ENCODE measurements at regions not wholly inside any gene's neighbourhood (a gene's known extent, or its start where the extent isn't known, plus 50 kb on each side); places are given as distances from the start of the nearest gene placed in this dataset.

DNA sequence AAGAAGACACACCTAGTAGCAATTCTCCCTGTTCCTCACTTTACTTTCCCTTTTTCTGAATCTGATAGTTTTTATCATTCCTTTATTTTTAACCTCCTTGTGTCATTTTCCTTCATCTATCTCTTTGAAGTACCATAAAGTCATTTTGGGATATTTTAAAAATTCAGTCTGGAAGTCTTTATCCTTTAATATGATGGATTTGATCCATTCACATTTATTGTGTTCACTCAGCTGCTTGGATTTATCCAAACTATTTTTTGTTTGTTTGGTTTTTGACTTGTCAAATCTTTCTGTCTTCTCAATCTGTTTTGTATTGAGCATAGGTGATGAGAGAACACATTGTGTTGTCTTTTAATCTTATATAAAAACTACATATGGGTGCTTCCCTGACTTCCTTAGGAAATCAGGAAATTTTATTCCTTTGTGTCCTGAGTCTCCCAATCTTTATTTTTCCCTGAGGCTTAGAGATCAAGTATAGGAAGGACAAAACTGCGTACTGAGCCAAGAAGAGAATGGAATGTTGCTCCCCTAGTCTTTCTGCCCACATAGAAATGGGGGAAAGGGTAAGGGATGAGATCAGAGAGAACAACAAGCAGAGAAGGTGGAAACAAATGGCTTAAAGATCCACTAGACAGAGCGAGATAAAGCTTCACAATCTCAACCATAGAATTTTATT is 132.7 kb upstream of the HABP2 start (continued):
- TF ChIP-seq ZNF354B (CRISPR knock-in tag; IDR thresholded peaks at IDR 0.05): peak; percentile 16; the same call in 1 of the 2 replicates

DNA sequence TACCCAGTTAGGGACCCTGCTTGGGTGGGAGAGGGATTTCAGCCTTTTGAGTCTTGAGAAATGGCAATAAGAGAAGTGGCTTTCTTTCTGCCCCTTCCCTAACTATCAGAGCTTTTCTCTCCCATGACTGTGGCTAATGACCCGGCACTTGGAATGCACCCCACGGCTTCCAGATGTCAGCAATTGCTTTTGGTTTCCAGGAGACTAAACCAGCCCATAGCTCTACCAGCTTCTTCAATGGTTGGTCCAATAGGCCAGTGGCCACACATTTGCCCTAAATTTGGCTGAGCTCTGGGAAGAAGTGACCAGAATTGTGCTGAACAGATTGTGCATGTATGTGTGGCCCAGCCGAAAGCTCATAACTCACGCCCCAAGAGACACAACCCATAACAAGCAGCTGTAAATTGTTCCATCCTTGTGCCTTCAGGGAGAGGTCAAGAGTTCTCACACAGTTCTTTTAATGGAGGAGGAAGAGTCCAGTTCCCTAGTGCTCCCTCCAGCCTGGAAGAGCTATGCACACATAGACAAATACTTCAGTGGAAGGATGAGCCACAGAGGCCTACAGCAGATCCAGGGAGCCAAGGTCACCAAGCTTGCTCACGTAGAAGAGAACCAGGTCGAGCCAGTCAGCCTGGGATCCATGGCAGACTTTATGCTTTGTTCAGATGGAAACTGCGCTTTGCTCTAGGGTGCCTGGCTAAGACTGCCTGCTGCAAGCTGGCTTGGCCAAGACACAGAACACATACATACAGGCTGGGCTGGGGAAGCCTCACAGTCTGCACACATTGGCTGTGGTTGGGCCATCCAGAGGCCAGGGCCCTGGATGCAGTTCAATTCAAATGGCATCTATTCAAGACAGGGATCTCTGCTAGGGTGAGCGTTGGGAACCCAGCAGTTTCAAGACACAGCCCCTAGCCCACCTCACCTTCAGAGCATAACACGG is 131.8 kb upstream of the HABP2 start:
- Histone ChIP-seq H3K9ac (ENCODE audit: insufficient read depth in 1 of 2, low read depth in 2 of 2, low read length in 2 of 2) (no peak overlapping the region), H3K4me3 (no peak overlapping the region), H3K36me3 (ENCODE audit: control insufficient read depth, insufficient read depth, low read length) (no peaks in the 10 kb centered on the region), H3K9me3 (replicated peaks; ENCODE audit: control insufficient read depth, insufficient read depth, low read depth, low read length) (no peaks in the 10 kb centered on the region), H2AFZ (ENCODE audit: low read depth, low read length) (no peak overlapping the region), H3K4me1 (replicated peaks in 1 of 2; ENCODE audit: control insufficient read depth in 2 of 2, insufficient read depth in 2 of 2, low read length in 2 of 2) (no peaks in the 10 kb centered on the region), H3K79me2 (ENCODE audit: control insufficient read depth, insufficient read depth, low read length) (no peaks in the 10 kb centered on the region), H3K4me2 (ENCODE audit: insufficient read depth, low read length) (no peak overlapping the region), H3K27ac (ENCODE audit: extremely low read depth, low read depth, low read length) (no peak overlapping the region), H3K9me1 (ENCODE audit: control insufficient read depth, insufficient read depth, low read length) (no peaks in the 10 kb centered on the region), H4K20me1 (replicated peaks; ENCODE audit: control insufficient read depth, insufficient read depth, low read length) (no peaks in the 10 kb centered on the region), H3K27me3 (ENCODE audit: control insufficient read depth in 2 of 2, insufficient read depth in 2 of 2, low read length in 2 of 2) (no peaks in the 10 kb centered on the region; a peak in 1 of 5 replicates)
- FAIRE-seq (no peak), ATAC-seq (no peak), DNase-seq (ENCODE audit: extremely low read depth in 1 of 4, low spot score in 3 of 4) (no peak)
- ChIA-PET CTCF (ENCODE audit: low intra/inter-chr PET ratio) (no interaction called here), POLR2A (no interaction called here)
- no TSS peak for BruUV-seq (replicated peaks)
- intact Hi-C loops (cut with micrococcal nuclease): no loop called here
- in situ Hi-C loops (cut with MboI): no loop called here
- WGBS (ENCODE audit: insufficient coverage, low coverage, missing lambda C conversion rate): 0% methylated on average over 8 of the region's 9 CpGs
- no peak for TF ChIP-seq RBBP5 (IDR thresholded peaks at IDR 0.05; ENCODE audit: borderline replicate concordance, insufficient read depth, low read length, poor library complexity, severe bottlenecking)
- no peak for TF ChIP-seq ZNF217 (CRISPR knock-in tag; IDR thresholded peaks at IDR 0.05)
- no peak for TF ChIP-seq GATAD2B (IDR thresholded peaks at IDR 0.05; ENCODE audit: borderline replicate concordance)
- TF ChIP-seq, protein P1, sequence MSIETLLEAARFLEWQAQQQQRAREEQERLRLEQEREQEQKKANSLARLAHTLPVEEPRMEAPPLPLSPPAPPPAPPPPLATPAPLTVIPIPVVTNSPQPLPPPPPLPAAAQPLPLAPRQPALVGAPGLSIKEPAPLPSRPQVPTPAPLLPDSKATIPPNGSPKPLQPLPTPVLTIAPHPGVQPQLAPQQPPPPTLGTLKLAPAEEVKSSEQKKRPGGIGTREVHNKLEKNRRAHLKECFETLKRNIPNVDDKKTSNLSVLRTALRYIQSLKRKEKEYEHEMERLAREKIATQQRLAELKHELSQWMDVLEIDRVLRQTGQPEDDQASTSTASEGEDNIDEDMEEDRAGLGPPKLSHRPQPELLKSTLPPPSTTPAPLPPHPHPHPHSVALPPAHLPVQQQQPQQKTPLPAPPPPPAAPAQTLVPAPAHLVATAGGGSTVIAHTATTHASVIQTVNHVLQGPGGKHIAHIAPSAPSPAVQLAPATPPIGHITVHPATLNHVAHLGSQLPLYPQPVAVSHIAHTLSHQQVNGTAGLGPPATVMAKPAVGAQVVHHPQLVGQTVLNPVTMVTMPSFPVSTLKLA (conservative IDR thresholded peaks at IDR 0.05): no peak
- no peak for TF ChIP-seq HNRNPH1 (optimal IDR thresholded peaks at IDR 0.05; ENCODE audit: low read depth, low read length)
- TF ChIP-seq, protein P2, sequence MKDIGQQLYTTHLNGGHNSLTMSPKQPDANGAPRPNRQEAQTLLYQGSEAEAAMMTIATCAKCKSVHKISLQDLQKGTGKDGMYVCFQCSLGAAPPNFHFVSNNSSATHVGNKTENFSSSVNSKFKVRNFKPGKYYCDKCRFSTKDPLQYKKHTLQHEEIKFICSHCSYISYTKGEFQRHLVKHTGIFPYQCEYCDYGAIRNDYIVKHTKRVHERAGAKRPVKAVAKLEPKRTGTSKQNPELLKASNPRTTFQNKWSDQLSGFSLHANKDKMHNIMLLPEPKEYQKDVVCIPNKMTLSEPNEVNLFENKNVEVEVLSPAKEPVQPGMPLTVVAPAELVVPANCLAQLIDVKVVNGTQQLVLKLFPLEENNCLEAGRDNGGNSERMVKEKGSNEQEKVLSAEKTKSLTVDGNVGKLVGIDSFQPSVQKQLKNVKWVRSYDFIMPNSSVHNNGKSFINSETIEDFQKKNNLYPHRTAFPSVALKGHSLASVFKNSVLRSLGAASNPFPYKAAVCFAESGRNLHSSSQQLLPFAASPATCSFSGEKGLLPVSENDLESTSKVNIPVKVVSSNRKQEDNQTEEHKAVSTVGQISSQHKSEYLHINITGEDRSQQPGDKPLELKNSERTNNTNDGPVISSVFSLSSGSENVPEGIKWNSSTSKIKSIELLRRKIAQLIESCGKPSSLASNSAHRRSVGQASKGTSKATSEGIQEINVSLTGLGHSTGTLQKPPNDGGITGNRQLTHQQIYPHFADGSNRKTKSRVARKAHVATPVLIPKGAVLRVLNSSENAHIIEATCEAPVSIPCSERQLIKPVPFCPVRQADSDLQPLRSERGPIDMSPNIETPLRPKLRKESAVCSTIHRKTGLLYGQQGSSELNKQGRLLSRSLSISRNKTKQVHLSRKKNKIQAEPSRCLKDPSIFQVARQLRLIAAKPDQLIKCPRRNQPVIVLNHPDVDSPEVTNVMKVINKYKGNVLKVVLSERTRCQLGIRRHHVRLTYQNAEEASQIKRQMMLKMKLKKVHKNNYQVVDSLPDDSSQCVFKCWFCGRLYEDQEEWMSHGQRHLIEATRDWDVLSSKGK (CRISPR knock-in tag; IDR thresholded peaks at IDR 0.05): no peak
- TF ChIP-seq TAL1 (IDR thresholded peaks at IDR 0.05): no peak
- no peak for TF ChIP-seq MIER1 (IDR thresholded peaks at IDR 0.05; ENCODE audit: low read depth)
- TF ChIP-seq MECOM (CRISPR knock-in tag; IDR thresholded peaks at IDR 0.05): no peak
- TF ChIP-seq ZNF324 (CRISPR knock-in tag; IDR thresholded peaks at IDR 0.05): no peak
- no peak for TF ChIP-seq NFE2 (IDR thresholded peaks at IDR 0.05; ENCODE audit: low read depth)
- TF ChIP-seq PHF8 (IDR thresholded peaks at IDR 0.05; ENCODE audit: borderline replicate concordance, low read length): no peak

Data from K562 (cell line).